HepG2 (cell line): ENCODE measurements at regions not wholly inside any gene's neighbourhood (a gene's known extent, or its start where the extent isn't known, plus 50 kb on each side); places are given as distances from the start of the nearest gene placed in this dataset.

ENCODE experiments used
- ATAC-seq: fragments of 200-7000 bp; cut with Tn5 transposase; 3 replicates; pipeline ENCODE4 v1.9.1; 2020; ENCODE audit warnings: mild to moderate bottlenecking, moderate library complexity
- BruUV-seq: library from RNA; stranded (reverse); fragments of 400-500 nt; replicated peaks from 2 replicates; lab custom pipeline; 2021; lab: Mats Ljungman, UMichigan
- CTCF ChIA-PET: fragments of 300-600 bp; formaldehyde crosslinking; extraction: SDS; loops from one replicate; lab custom pipeline; 2021; ENCODE audit warnings: low total read pairs, inconsistent platforms, low intra/inter-chr PET ratio; lab: Yijun Ruan, JAX
- POLR2A ChIA-PET: fragments of 350-600 bp; sonication (Branson Sonifier 250); formaldehyde crosslinking; loops from one replicate; lab custom pipeline; 2020; ENCODE audit warnings: antibody characterized with exemption, inconsistent platforms; lab: Yijun Ruan, JAX
- DNase-seq: peaks from one replicate; pipeline ENCODE4 v3.0.0-alpha.2; 2015; ENCODE audit warnings: low spot score
- FAIRE-seq: peaks from 3 replicates; lab custom pipeline; 2011; peaks lifted over from hg19 to GRCh38; lab: Jason Lieb, UNC
- H2AFZ ChIP-seq: one replicate; pipeline ENCODE4 v1.6.1; 2011; ENCODE audit warnings: low read length, inconsistent platforms
- H3K27ac ChIP-seq: fragments of 300-600 bp; 3 replicates; pipeline ENCODE4 v1.8.0; 2011; ENCODE audit warnings: mixed run types, mild to moderate bottlenecking, mixed read lengths, low read length, inconsistent platforms; ENCODE audit not compliant: insufficient read depth; ENCODE audit errors: extremely low read length
- H3K27me3 ChIP-seq, 2 experiments: fragments of 200-600 bp in 1 of 2; 2 replicates in 1 of 2; 3 replicates in 1 of 2; pipeline versions ENCODE4 v1.6.0 to v1.8.0; 2011; ENCODE audit warnings: low read length in 2 of 2, mild to moderate bottlenecking in 2 of 2, moderate library complexity in 2 of 2, inconsistent platforms in 1 of 2; ENCODE audit not compliant: insufficient read depth in 2 of 2, control insufficient read depth in 1 of 2
- H3K36me3 ChIP-seq, 2 experiments: fragments of 200-600 bp in 1 of 2; replicated peaks in 1 of 2; 2 replicates in 1 of 2; 3 replicates in 1 of 2; pipeline versions ENCODE4 v1.5.1 to v1.8.0; 2011; ENCODE audit warnings: low read length in 2 of 2, inconsistent platforms in 1 of 2; ENCODE audit not compliant: insufficient read depth in 2 of 2, control insufficient read depth in 1 of 2
- H3K4me1 ChIP-seq: 2 replicates; pipeline ENCODE4 v1.5.1; 2012; ENCODE audit warnings: low read length, inconsistent platforms; ENCODE audit not compliant: insufficient read depth
- H3K4me2 ChIP-seq: 2 replicates; pipeline ENCODE4 v1.6.0; 2011; ENCODE audit warnings: low read depth, low read length, inconsistent platforms
- H3K4me3 ChIP-seq, 3 experiments: fragments of 200-600 bp in 1 of 3; sonication (generic), shearing (Covaris generic) in 1 of 3; replicated peaks in 1 of 3; 2 replicates each; pipeline ENCODE4 v1.5.1; 2011 to 2016; ENCODE audit warnings: low read length in 3 of 3, inconsistent platforms in 2 of 3, low read depth in 2 of 3, mild to moderate bottlenecking in 2 of 3, control low read depth in 1 of 3, mixed read lengths in 1 of 3; ENCODE audit not compliant: insufficient read depth in 1 of 3
- H3K79me2 ChIP-seq: one replicate; pipeline ENCODE4 v1.6.1; 2011; ENCODE audit warnings: low read length, inconsistent platforms; ENCODE audit not compliant: insufficient read depth
- H3K9ac ChIP-seq: 2 replicates; pipeline ENCODE4 v1.6.0; 2011; ENCODE audit warnings: mild to moderate bottlenecking, low read depth, low read length, inconsistent platforms; ENCODE audit not compliant: insufficient read depth
- H3K9me3 ChIP-seq: 2 replicates; pipeline ENCODE4 v1.5.1; 2012; ENCODE audit warnings: mild to moderate bottlenecking, low read length
- H4K20me1 ChIP-seq: 2 replicates; pipeline ENCODE4 v1.6.0; 2011; ENCODE audit warnings: inconsistent platforms, mild to moderate bottlenecking, low read length, moderate library complexity; ENCODE audit not compliant: insufficient read depth
- GLMP ChIP-seq: sonication (generic); formaldehyde crosslinking; IDR thresholded peaks from 2 replicates; pipeline ENCODE4 v1.9.0; 2021; ENCODE audit warnings: missing genetic modification reagents, mild to moderate bottlenecking, borderline replicate concordance
- NFE2L2 ChIP-seq: fragments of 150-350 bp; IDR thresholded peaks from 2 replicates; pipeline ENCODE4 v1.6.1; 2014; ENCODE audit warnings: low read length
- PCBP2 ChIP-seq: fragments of 200-400 bp; formaldehyde crosslinking; optimal IDR thresholded peaks from 2 replicates; pipeline ENCODE3; 2018; ENCODE audit warnings: low read length, low read depth; ENCODE audit not compliant: poor library complexity, severe bottlenecking
- PHF8 ChIP-seq: sonication (generic); formaldehyde crosslinking; IDR thresholded peaks from 2 replicates; pipeline ENCODE4 v1.5.0; 2020; ENCODE audit warnings: missing genetic modification reagents
- SUZ12 ChIP-seq: fragments of 150-350 bp; IDR thresholded peaks from 2 replicates; pipeline ENCODE4 v1.6.1; 2014; ENCODE audit warnings: low read depth, low read length
- ZBTB40 ChIP-seq, 2 experiments: fragments of 450-650 bp in 1 of 2; sonication (generic) in 1 of 2; formaldehyde crosslinking in 1 of 2; IDR thresholded peaks; 2 replicates each; pipeline versions ENCODE4 v1.6.1 to v1.8.0; 2016 to 2022; ENCODE audit warnings: antibody characterized with exemption in 1 of 2, mild to moderate bottlenecking in 1 of 2, missing genetic modification reagents in 1 of 2
- ZNF749 ChIP-seq: sonication (generic); formaldehyde crosslinking; IDR thresholded peaks from 2 replicates; pipeline ENCODE4 v1.8.0; 2022; ENCODE audit warnings: mild to moderate bottlenecking, missing genetic modification reagents, moderate library complexity, borderline replicate concordance
- ZNF781 ChIP-seq: sonication (generic); formaldehyde crosslinking; IDR thresholded peaks from 2 replicates; pipeline ENCODE4 v1.5.1; 2020; ENCODE audit warnings: borderline replicate concordance, mild to moderate bottlenecking, missing genetic modification reagents; ENCODE audit errors: not compliant biosample characterization
- WGBS: methylation state at CpG from one replicate; pipeline ENCODE4 v1.1.6; 2017; ENCODE audit warnings: low lambda C conversion rate; 5-methylcytosine and 5-hydroxymethylcytosine counted together
- in situ Hi-C: cut with HindIII; loops from 2 replicates; pipeline ENCODE4 v1.10.0; 2017; ENCODE audit warnings: low pct_unique_long_range_greater_than_20kb; ENCODE audit not compliant: extremely low pct_ligation_motif_present
- intact Hi-C: fragments of 100-400 bp; cut with micrococcal nuclease; formaldehyde crosslinking; loops from one replicate; pipeline ENCODE4 v1.10.0; 2022; ENCODE audit not compliant: unreplicated experiment

- no peak overlapping the region for H3K27ac ChIP-seq
- no TSS peak for BruUV-seq
- H3K79me2 ChIP-seq: no peaks in the 10 kb centered on the region
- in situ Hi-C loops: no loop called here
- H3K9me3 ChIP-seq: peaks cover 12% of the 10 kb centered on the region; the same call in 1 of the 2 replicates
- H3K4me1 ChIP-seq: no peaks in the 10 kb centered on the region
- DNase-seq: no peak
- no peak for FAIRE-seq
- no peak overlapping the region for H2AFZ ChIP-seq
- no peak overlapping the region for H3K4me2 ChIP-seq
- no peak overlapping the region for H3K9ac ChIP-seq
- CTCF ChIA-PET: no interaction called here
- POLR2A ChIA-PET: no interaction called here
- intact Hi-C loops: no loop called here
- no peaks in the 10 kb centered on the region for H3K36me3 ChIP-seq
- H3K4me3 ChIP-seq: no peak overlapping the region
- H4K20me1 ChIP-seq: no peaks in the 10 kb centered on the region
- ATAC-seq: no peak
- 3% methylated on average over 3 of the region's 3 CpGs for WGBS
- TF ChIP-seq ZNF749 (CRISPR knock-in tag): no peak
- no peak for TF ChIP-seq GLMP
- no peak for TF ChIP-seq SUZ12
- no peak for TF ChIP-seq PCBP2
- no peak for TF ChIP-seq ZBTB40 (IDR thresholded peaks at IDR 0.05)
- TF ChIP-seq ZBTB40 (CRISPR knock-in tag; IDR thresholded peaks at IDR 0.05): no peak
- no peak for TF ChIP-seq NFE2L2
- TF ChIP-seq ZNF781 (CRISPR knock-in tag): no peak
- no peak for TF ChIP-seq PHF8 (CRISPR knock-in tag)
- TF ChIP-seq, all 625 proteins: peak for 0
- H3K27me3 ChIP-seq: peaks cover 0 to 9% of the 10 kb centered on the region in 2 experiments; a peak in 2 of 5 replicates
These were observed 392.6 kb downstream of the FUT8 start for GRCh38 chr14:65805113-65805473.
